NCI-H524 (cell line): ENCODE measurements at regions not wholly inside any gene's neighbourhood (a gene's known extent, or its start where the extent isn't known, plus 50 kb on each side); places are given as distances from the start of the nearest gene placed in this dataset.

Experiments
- DNase-seq, 2 experiments: peaks; one replicate each; lab custom pipeline; 2025; lab: John Stamatoyannopoulos, UW

- no peak for DNase-seq
Observed at GRCh38 chr4:133887723-133888122, 313.9 kb downstream of the PABPC4L start.

- no peak for DNase-seq
Observed at GRCh38 chr4:133869486-133869885, 332.1 kb downstream of the PABPC4L start.

- no peak for DNase-seq
Observed at GRCh38 chr4:133868856-133869255, 332.7 kb downstream of the PABPC4L start.

- DNase-seq, result no peak
Observed at GRCh38 chr4:133866328-133866699, 335.3 kb downstream of the PABPC4L start.

GRCh38 chr4:133865612-133866327 lies 335.8 kb downstream of the PABPC4L start:
- DNase-seq, result no peak

- no peak for DNase-seq
Observed at GRCh38 chr4:133863153-133863552, 338.4 kb downstream of the PABPC4L start.

GRCh38 chr4:133856731-133857355 lies 344.7 kb downstream of the PABPC4L start:
- no peak for DNase-seq

- DNase-seq, result no peak
Observed at GRCh38 chr4:133855001-133855400, 346.6 kb downstream of the PABPC4L start.

- DNase-seq, result peak in 1 of 2 experiments; percentile 15
Observed at GRCh38 chr4:133839326-133839725, 362.3 kb downstream of the PABPC4L start.

GRCh38 chr4:133823177-133823576 lies 378.4 kb downstream of the PABPC4L start:
- no peak for DNase-seq

GRCh38 chr4:133812954-133813353 lies 388.6 kb downstream of the PABPC4L start:
- no peak for DNase-seq

- no peak for DNase-seq
Observed at GRCh38 chr4:133812236-133812635, 389.4 kb downstream of the PABPC4L start.

GRCh38 chr4:133808151-133808550 lies 393.4 kb downstream of the PABPC4L start:
- DNase-seq, result no peak

GRCh38 chr4:133803341-133803740 lies 398.2 kb downstream of the PABPC4L start:
- DNase-seq, result no peak

- DNase-seq, result no peak
Observed at GRCh38 chr4:133802359-133803140, 399.0 kb downstream of the PABPC4L start.

GRCh38 chr4:133801883-133802282 lies 399.7 kb downstream of the PABPC4L start:
- DNase-seq, result no peak

GRCh38 chr4:133800966-133801365 lies 400.6 kb downstream of the PABPC4L start:
- no peak for DNase-seq

- no peak for DNase-seq
Observed at GRCh38 chr4:133799717-133800315, 401.8 kb downstream of the PABPC4L start.

GRCh38 chr4:133777661-133778060 lies 423.9 kb downstream of the PABPC4L start:
- no peak for DNase-seq

GRCh38 chr4:133776961-133777360 lies 424.6 kb downstream of the PABPC4L start:
- no peak for DNase-seq

- DNase-seq, result no peak
Observed at GRCh38 chr4:133776503-133776902, 425.1 kb downstream of the PABPC4L start.

GRCh38 chr4:133775881-133776280 lies 425.7 kb downstream of the PABPC4L start:
- DNase-seq, result no peak

- no peak for DNase-seq
Observed at GRCh38 chr4:133775469-133775868, 426.1 kb downstream of the PABPC4L start.
